ENCODE measurements at regions not wholly inside any gene's neighbourhood (a gene's known extent, or its start where the extent isn't known, plus 50 kb on each side); places are given as distances from the start of the nearest gene placed in this dataset.

DNA sequence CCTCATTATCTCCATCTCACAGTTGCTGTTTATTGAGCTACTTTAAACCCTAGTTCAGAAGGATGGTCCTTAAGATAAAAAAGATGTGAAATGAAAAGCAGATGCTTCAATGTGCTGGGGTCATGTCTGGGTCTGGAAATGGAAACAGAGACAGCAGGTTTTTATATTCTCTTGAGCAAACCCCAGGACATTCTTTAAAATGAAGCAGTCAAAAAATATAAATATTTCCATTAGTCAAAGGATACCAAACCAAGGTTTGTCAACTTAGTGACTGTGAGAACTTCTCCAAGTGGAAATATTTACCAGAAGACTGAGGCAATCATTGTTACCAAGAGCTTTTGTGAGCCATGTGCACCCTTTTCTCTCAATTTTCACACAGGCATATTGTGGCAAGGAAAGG is 102.5 kb upstream of the DIO2 start:
- no peak for ATAC-seq (replicated peaks in 1 of 4)

DNA sequence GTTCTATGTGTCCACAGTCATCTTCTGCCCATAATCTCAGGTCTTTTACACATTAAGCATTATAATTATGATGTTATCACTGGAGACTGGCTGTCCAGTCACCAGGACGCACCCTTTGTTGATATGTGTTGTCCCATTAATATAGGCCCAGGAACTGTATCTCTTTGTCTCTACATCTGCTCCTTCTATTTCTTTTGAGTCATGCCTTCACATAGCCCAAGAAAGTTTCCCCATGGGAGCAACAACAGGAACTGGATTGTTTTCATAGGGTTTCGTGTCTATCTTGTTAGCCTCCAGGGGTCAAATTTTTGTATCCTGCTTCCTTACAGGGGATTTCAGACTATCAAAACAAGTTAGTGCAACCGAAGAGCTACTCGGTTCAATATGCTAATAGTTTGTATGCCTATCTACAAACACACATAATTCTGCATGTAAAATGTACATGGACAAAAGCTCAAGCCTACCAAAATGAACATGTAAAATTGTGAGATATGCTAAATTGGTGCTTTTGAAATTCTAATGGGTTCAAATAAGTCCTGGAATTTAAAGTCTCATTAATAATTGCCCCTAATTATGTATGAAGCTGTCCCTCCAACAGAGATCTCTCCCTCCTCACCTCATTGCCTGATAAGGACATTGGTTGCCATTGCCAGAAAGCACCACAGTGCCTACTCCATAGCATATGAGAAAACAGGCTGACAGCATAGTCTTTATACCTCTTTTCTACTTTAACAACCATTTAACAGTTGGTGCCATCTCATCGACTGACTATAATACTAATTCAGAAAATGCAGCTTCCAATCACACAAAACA is 99.8 kb upstream of the DIO2 start:
- Mint-ChIP-seq H3K27me3 (no peaks in the 10 kb centered on the region), H3K36me3 (no peaks in the 10 kb centered on the region), H3K4me3 (no peak overlapping the region), H3K9me3 (peaks cover 2 to 8% (median 3%) of the 10 kb centered on the region in 3 donors), H3K4me1 (no peaks in the 10 kb centered on the region), H3K27ac (no peak overlapping the region)
- Histone ChIP-seq H3K27ac (ENCODE audit: low read length) (no peak overlapping the region), H3K9me3 (no peaks in the 10 kb centered on the region), H3K27me3 (replicated peaks in 1 of 2; ENCODE audit: control insufficient read depth in 2 of 2, extremely low read depth in 1 of 2, insufficient read depth in 2 of 2, low read length in 1 of 2) (no peaks in the 10 kb centered on the region), H3K36me3 (ENCODE audit: control insufficient read depth in 2 of 2, extremely low read depth in 1 of 2, insufficient read depth in 1 of 2, low read length in 1 of 2) (no peaks in the 10 kb centered on the region), H3K4me1 (ENCODE audit: control insufficient read depth in 1 of 2, extremely low read depth in 1 of 2, insufficient read depth in 2 of 2, low read length in 2 of 2) (no peaks in the 10 kb centered on the region), H3K4me3 (ENCODE audit: control insufficient read depth in 1 of 2, extremely low read depth in 1 of 2, low read length in 1 of 2) (no peak overlapping the region)
- ATAC-seq (replicated peaks in 1 of 4) = no peak
- ChIA-PET CTCF (no interaction called here), POLR2A (no interaction called here)
- DNase-seq = no peak
- WGBS (ENCODE audit: insufficient coverage) = 52% methylated on average over 2 of the region's 5 CpGs

More for the DNA sequence above, 102.5 kb upstream of the DIO2 start:
- ChIA-PET CTCF (no interaction called here), POLR2A (no interaction called here)
- H3K4me1 Mint-ChIP-seq = no peaks in the 10 kb centered on the region
- peaks cover 2 to 8% (median 6%) of the 10 kb centered on the region in 3 donors for H3K9me3 Mint-ChIP-seq
- Histone ChIP-seq H3K36me3 (ENCODE audit: control insufficient read depth in 2 of 2, extremely low read depth in 1 of 2, insufficient read depth in 1 of 2, low read length in 1 of 2) (no peaks in the 10 kb centered on the region), H3K9me3 (no peaks in the 10 kb centered on the region), H3K27me3 (replicated peaks in 1 of 2; ENCODE audit: control insufficient read depth in 2 of 2, extremely low read depth in 1 of 2, insufficient read depth in 2 of 2, low read length in 1 of 2) (no peaks in the 10 kb centered on the region), H3K27ac (ENCODE audit: low read length) (no peak overlapping the region), H3K4me1 (ENCODE audit: control insufficient read depth in 1 of 2, extremely low read depth in 1 of 2, insufficient read depth in 2 of 2, low read length in 2 of 2) (no peaks in the 10 kb centered on the region), H3K4me3 (ENCODE audit: control insufficient read depth in 1 of 2, extremely low read depth in 1 of 2, low read length in 1 of 2) (no peak overlapping the region)
- no peak overlapping the region for H3K4me3 Mint-ChIP-seq
- no peak for DNase-seq
- no peaks in the 10 kb centered on the region for H3K27me3 Mint-ChIP-seq
- no peaks in the 10 kb centered on the region for H3K36me3 Mint-ChIP-seq
- H3K27ac Mint-ChIP-seq = no peak overlapping the region

DNA sequence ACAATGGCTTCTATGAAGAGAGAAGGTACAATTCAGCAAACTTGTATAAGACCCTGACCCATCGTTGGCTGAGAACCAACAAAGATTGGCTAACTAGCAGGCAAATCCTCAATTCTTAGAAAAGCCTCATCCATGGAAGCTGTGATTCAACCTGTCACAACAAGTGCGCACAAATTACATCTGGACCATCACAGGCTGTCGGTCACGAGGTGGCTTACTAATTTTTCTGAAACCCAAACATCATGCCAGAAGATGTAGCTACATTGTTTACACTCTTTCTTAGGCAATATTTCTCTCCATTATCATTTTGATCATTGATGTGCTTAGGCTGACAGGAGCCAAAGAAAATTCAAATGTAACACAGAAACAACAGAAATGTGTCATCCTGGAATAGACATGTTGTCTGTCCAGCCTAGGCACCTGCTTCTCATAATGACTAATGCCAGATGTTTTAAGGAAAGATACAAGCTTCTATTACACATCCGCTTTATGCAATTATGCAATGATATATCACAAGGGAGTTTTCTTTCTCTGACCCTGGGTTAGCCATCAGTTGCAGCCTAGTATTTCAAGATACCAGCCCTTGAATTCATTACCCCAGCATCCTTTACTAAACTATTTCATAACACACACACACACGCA is 92.9 kb upstream of the DIO2 start:
- DNase-seq (no peak), ATAC-seq (replicated peaks in 1 of 4) (no peak)
- Histone ChIP-seq H3K4me3 (ENCODE audit: control insufficient read depth in 1 of 2, extremely low read depth in 1 of 2, low read length in 1 of 2) (no peak overlapping the region), H3K27me3 (replicated peaks in 1 of 2; ENCODE audit: control insufficient read depth in 2 of 2, extremely low read depth in 1 of 2, insufficient read depth in 2 of 2, low read length in 1 of 2) (no peaks in the 10 kb centered on the region), H3K27ac (ENCODE audit: low read length) (no peak overlapping the region), H3K9me3 (no peaks in the 10 kb centered on the region), H3K4me1 (ENCODE audit: control insufficient read depth in 1 of 2, extremely low read depth in 1 of 2, insufficient read depth in 2 of 2, low read length in 2 of 2) (no peaks in the 10 kb centered on the region), H3K36me3 (ENCODE audit: control insufficient read depth in 2 of 2, extremely low read depth in 1 of 2, insufficient read depth in 1 of 2, low read length in 1 of 2) (no peaks in the 10 kb centered on the region)
- H3K4me3 Mint-ChIP-seq = no peak overlapping the region
- WGBS (ENCODE audit: insufficient coverage) = 86% methylated on average over 4 of the region's 6 CpGs
- H3K9me3 Mint-ChIP-seq = peaks cover 4 to 10% (median 4%) of the 10 kb centered on the region in 3 donors
- no peaks in the 10 kb centered on the region for H3K4me1 Mint-ChIP-seq
- H3K36me3 Mint-ChIP-seq = no peaks in the 10 kb centered on the region
- ChIA-PET POLR2A (no interaction called here), CTCF (no interaction called here)
- H3K27me3 Mint-ChIP-seq = no peaks in the 10 kb centered on the region
- no peak overlapping the region for H3K27ac Mint-ChIP-seq

DNA sequence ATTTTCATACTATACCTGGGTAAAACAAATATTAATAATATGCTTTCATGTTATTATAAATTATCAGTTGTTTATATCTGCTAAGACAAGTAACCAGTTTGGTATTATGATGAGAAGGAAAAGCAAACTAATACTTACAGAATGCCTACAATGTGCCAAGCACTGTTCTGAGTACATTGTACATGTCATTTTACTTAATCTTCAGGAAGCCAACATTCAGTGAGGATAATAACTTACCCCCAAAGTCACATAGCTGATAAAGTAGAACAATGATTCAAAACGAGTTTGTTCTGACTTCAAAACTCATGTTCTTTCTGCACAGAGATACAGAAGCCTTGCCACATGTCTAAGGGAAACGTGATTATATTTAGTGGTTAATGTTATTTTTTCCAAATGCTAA is 89.0 kb upstream of the DIO2 start:
- Mint-ChIP-seq H3K4me1 (no peaks in the 10 kb centered on the region), H3K4me3 (no peak overlapping the region), H3K27me3 (no peaks in the 10 kb centered on the region), H3K27ac (no peak overlapping the region), H3K36me3 (no peaks in the 10 kb centered on the region), H3K9me3 (peaks cover 3 to 22% (median 4%) of the 10 kb centered on the region in 3 donors)
- ATAC-seq (replicated peaks in 1 of 4) (no peak), DNase-seq (no peak)
- Histone ChIP-seq H3K4me1 (ENCODE audit: control insufficient read depth in 1 of 2, extremely low read depth in 1 of 2, insufficient read depth in 2 of 2, low read length in 2 of 2) (no peaks in the 10 kb centered on the region), H3K4me3 (ENCODE audit: control insufficient read depth in 1 of 2, extremely low read depth in 1 of 2, low read length in 1 of 2) (no peak overlapping the region), H3K36me3 (ENCODE audit: control insufficient read depth in 2 of 2, extremely low read depth in 1 of 2, insufficient read depth in 1 of 2, low read length in 1 of 2) (no peaks in the 10 kb centered on the region), H3K27me3 (replicated peaks in 1 of 2; ENCODE audit: control insufficient read depth in 2 of 2, extremely low read depth in 1 of 2, insufficient read depth in 2 of 2, low read length in 1 of 2) (no peaks in the 10 kb centered on the region), H3K27ac (ENCODE audit: low read length) (no peak overlapping the region), H3K9me3 (no peaks in the 10 kb centered on the region)
- CTCF ChIA-PET = no interaction called here
- no CpG with 5 or more reads among the region's 2 CpGs for WGBS (ENCODE audit: insufficient coverage)
- POLR2A ChIA-PET = no interaction called here

DNA sequence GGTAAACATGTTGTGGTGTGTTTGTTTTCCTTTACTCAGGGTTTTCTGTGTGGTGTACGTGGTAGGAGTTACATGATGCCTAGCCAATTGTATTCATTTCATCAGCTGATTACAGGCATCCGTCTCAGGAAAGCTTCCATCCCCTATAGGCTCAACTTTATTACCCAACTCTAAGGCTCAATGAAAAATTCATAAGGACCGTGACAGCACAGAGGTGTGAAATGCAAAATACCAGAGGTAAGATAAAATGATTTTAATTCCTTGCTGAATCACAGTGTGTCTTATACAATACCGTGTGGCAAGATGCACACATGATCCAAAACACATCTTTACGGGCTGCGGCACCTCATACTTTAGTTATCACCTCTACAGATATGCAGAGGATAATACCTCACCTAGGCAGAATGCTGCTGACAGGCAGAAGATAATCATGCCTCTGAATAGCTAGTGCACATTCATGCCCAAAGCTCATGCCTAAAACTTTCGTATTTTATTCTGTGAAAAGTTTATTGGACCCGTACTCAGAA is 87.2 kb upstream of the DIO2 start:
- H3K9me3 ChIP-seq = no peaks in the 10 kb centered on the region
- Mint-ChIP-seq H3K36me3 (no peaks in the 10 kb centered on the region), H3K4me1 (no peaks in the 10 kb centered on the region), H3K27me3 (no peaks in the 10 kb centered on the region), H3K4me3 (no peak overlapping the region), H3K27ac (no peak overlapping the region), H3K9me3 (peaks cover 0 to 18% (median 3%) of the 10 kb centered on the region in 3 donors)
- H3K4me1 ChIP-seq (ENCODE audit: control insufficient read depth in 1 of 2, extremely low read depth in 1 of 2, insufficient read depth in 2 of 2, low read length in 2 of 2) = no peaks in the 10 kb centered on the region
- H3K4me3 ChIP-seq (ENCODE audit: control insufficient read depth in 1 of 2, extremely low read depth in 1 of 2, low read length in 1 of 2) = no peak overlapping the region
- ChIA-PET CTCF (no interaction called here), POLR2A (no interaction called here)
- 63% methylated on average over 3 of the region's 8 CpGs for WGBS (ENCODE audit: insufficient coverage)
- no peak overlapping the region for H3K27ac ChIP-seq (ENCODE audit: low read length)
- ATAC-seq (replicated peaks in 1 of 4) = no peak
- no peaks in the 10 kb centered on the region for H3K27me3 ChIP-seq (replicated peaks in 1 of 2; ENCODE audit: control insufficient read depth in 2 of 2, extremely low read depth in 1 of 2, insufficient read depth in 2 of 2, low read length in 1 of 2)
- no peak for DNase-seq
- no peaks in the 10 kb centered on the region for H3K36me3 ChIP-seq (ENCODE audit: control insufficient read depth in 2 of 2, extremely low read depth in 1 of 2, insufficient read depth in 1 of 2, low read length in 1 of 2)

DNA sequence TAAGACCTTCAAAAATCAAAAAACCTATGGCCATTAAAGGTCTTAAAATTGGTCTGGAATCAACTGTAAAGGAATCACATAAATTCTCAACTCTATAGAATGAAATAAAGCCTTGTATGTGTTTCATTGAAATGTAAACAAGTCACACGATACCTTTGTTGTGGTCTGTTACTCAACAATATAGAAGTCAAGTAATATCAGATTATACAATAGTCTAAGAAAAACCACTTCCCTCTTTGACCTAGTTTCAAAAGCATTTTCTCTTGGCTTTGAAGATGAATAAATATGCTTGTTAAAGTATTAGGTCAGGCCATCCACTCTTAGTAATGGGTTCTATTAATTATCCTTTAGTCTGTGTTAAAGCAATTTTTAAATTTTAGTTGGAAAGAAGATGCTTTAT is 79.8 kb upstream of the DIO2 start:
- Mint-ChIP-seq H3K27ac (no peak overlapping the region), H3K27me3 (no peaks in the 10 kb centered on the region), H3K4me1 (no peaks in the 10 kb centered on the region), H3K9me3 (peaks cover 0 to 3% (median 0%) of the 10 kb centered on the region in 3 donors), H3K36me3 (no peaks in the 10 kb centered on the region), H3K4me3 (no peak overlapping the region)
- no peak overlapping the region for H3K27ac ChIP-seq (ENCODE audit: low read length)
- ATAC-seq (replicated peaks in 1 of 4) (no peak), DNase-seq (no peak)
- no peaks in the 10 kb centered on the region for H3K27me3 ChIP-seq (replicated peaks in 1 of 2; ENCODE audit: control insufficient read depth in 2 of 2, extremely low read depth in 1 of 2, insufficient read depth in 2 of 2, low read length in 1 of 2)
- CTCF ChIA-PET = no interaction called here
- H3K4me1 ChIP-seq (ENCODE audit: control insufficient read depth in 1 of 2, extremely low read depth in 1 of 2, insufficient read depth in 2 of 2, low read length in 2 of 2) = no peaks in the 10 kb centered on the region
- no peaks in the 10 kb centered on the region for H3K9me3 ChIP-seq
- WGBS (ENCODE audit: insufficient coverage) = no CpG with 5 or more reads among the region's 1 CpG
- no peaks in the 10 kb centered on the region for H3K36me3 ChIP-seq (ENCODE audit: control insufficient read depth in 2 of 2, extremely low read depth in 1 of 2, insufficient read depth in 1 of 2, low read length in 1 of 2)
- POLR2A ChIA-PET = no interaction called here
- H3K4me3 ChIP-seq (ENCODE audit: control insufficient read depth in 1 of 2, extremely low read depth in 1 of 2, low read length in 1 of 2) = no peak overlapping the region

Measured in T-cell (primary cell).